ENCODE measurements at regions not wholly inside any gene's neighbourhood (a gene's known extent, or its start where the extent isn't known, plus 50 kb on each side); places are given as distances from the start of the nearest gene placed in this dataset.
A peak's percentile ranks its signal among the peaks of the same experiment; 100 is the strongest.

- H2BK15ac ChIP-seq (ENCODE audit: low read depth, poor library complexity, severe bottlenecking): no peak overlapping the region
- 65% methylated on average over 1 of the region's 1 CpG for WGBS
- H3K9ac ChIP-seq (ENCODE audit: low read length): no peak overlapping the region
- H3K36me3 ChIP-seq (ENCODE audit: control insufficient read depth in 1 of 2, insufficient read depth in 2 of 2, low read depth in 1 of 2, low read length in 2 of 2): no peaks in the 10 kb centered on the region
- H2AK5ac ChIP-seq (ENCODE audit: low read length, severe bottlenecking): no peak overlapping the region
- no peak overlapping the region for H3K27ac ChIP-seq (ENCODE audit: low read length, poor library complexity, severe bottlenecking)
- H3K79me1 ChIP-seq (replicated peaks; ENCODE audit: low read length, poor library complexity, severe bottlenecking): no peaks in the 10 kb centered on the region
- DNase-seq: no peak
- H4K8ac ChIP-seq (ENCODE audit: low read length): no peak overlapping the region
- peak overlapping the region in 1 of 2 experiments; percentile 21 for H3K4ac ChIP-seq (ENCODE audit: low read depth in 1 of 2, low read length in 2 of 2)
- no peak overlapping the region for H4K91ac ChIP-seq (ENCODE audit: low read length)
- H3K18ac ChIP-seq (ENCODE audit: low read depth in 1 of 2, low read length in 2 of 2): no peak overlapping the region
- H3K4me1 ChIP-seq (ENCODE audit: control insufficient read depth, insufficient read depth, low read depth, low read length): peaks cover 10% of the 10 kb centered on the region
- H3K9me3 ChIP-seq (ENCODE audit: control insufficient read depth, low read length): peaks cover 4% of the 10 kb centered on the region
- H2BK120ac ChIP-seq (ENCODE audit: low read depth, low read length): no peak overlapping the region
- H3K4me2 ChIP-seq (ENCODE audit: low read length, poor library complexity, severe bottlenecking): no peak overlapping the region
- peaks cover 4 to 13% of the 10 kb centered on the region in 2 experiments for H3K27me3 ChIP-seq (ENCODE audit: control insufficient read depth in 1 of 2, insufficient read depth in 1 of 2, low read length in 2 of 2)
- no peak overlapping the region for H2AFZ ChIP-seq (ENCODE audit: low read depth, low read length)
- H3K4me3 ChIP-seq (ENCODE audit: insufficient read depth in 1 of 2, low read depth in 1 of 2, low read length in 2 of 2): no peak overlapping the region
- H3K14ac ChIP-seq (ENCODE audit: low read length in 2 of 2): no peak overlapping the region
- H2BK12ac ChIP-seq (ENCODE audit: low read length in 2 of 2): no peak overlapping the region
- no peak overlapping the region for H3K23ac ChIP-seq (ENCODE audit: low read length in 2 of 2)
- no peak overlapping the region for H2BK5ac ChIP-seq (ENCODE audit: low read depth, low read length, poor library complexity, severe bottlenecking)
Measured at GRCh38 chr20:1828786-1829131, 66.4 kb upstream of the SIRPA start.

GRCh38 chr20:1827974-1828785 is 67.0 kb upstream of the SIRPA start:
- no peaks in the 10 kb centered on the region for H3K79me1 ChIP-seq (replicated peaks; ENCODE audit: low read length, poor library complexity, severe bottlenecking)
- H2BK5ac ChIP-seq (ENCODE audit: low read depth, low read length, poor library complexity, severe bottlenecking): no peak overlapping the region
- H3K9ac ChIP-seq (ENCODE audit: low read length): no peak overlapping the region
- peaks cover 0 to 12% of the 10 kb centered on the region in 2 experiments for H3K27me3 ChIP-seq (ENCODE audit: control insufficient read depth in 1 of 2, insufficient read depth in 1 of 2, low read length in 2 of 2)
- no peak overlapping the region for H2AK5ac ChIP-seq (ENCODE audit: low read length, severe bottlenecking)
- no peak overlapping the region for H3K4me2 ChIP-seq (ENCODE audit: low read length, poor library complexity, severe bottlenecking)
- DNase-seq: no peak
- no peak overlapping the region for H4K91ac ChIP-seq (ENCODE audit: low read length)
- H2AFZ ChIP-seq (ENCODE audit: low read depth, low read length): no peak overlapping the region
- H3K4ac ChIP-seq (ENCODE audit: low read depth in 1 of 2, low read length in 2 of 2): peak overlapping the region in 1 of 2 experiments; percentile 24
- H3K9me3 ChIP-seq (ENCODE audit: control insufficient read depth, low read length): peaks cover 9% of the 10 kb centered on the region
- H2BK120ac ChIP-seq (ENCODE audit: low read depth, low read length): no peak overlapping the region
- H3K27ac ChIP-seq (ENCODE audit: low read length, poor library complexity, severe bottlenecking): no peak overlapping the region
- no peak overlapping the region for H3K18ac ChIP-seq (ENCODE audit: low read depth in 1 of 2, low read length in 2 of 2)
- no peak overlapping the region for H3K4me3 ChIP-seq (ENCODE audit: insufficient read depth in 1 of 2, low read depth in 1 of 2, low read length in 2 of 2)
- no peak overlapping the region for H3K23ac ChIP-seq (ENCODE audit: low read length in 2 of 2)
- no peak overlapping the region for H3K14ac ChIP-seq (ENCODE audit: low read length in 2 of 2)
- H2BK12ac ChIP-seq (ENCODE audit: low read length in 2 of 2): no peak overlapping the region
- peaks cover 10% of the 10 kb centered on the region for H3K4me1 ChIP-seq (ENCODE audit: control insufficient read depth, insufficient read depth, low read depth, low read length)
- no peak overlapping the region for H4K8ac ChIP-seq (ENCODE audit: low read length)
- no peaks in the 10 kb centered on the region for H3K36me3 ChIP-seq (ENCODE audit: control insufficient read depth in 1 of 2, insufficient read depth in 2 of 2, low read depth in 1 of 2, low read length in 2 of 2)
- WGBS: 81% methylated on average over 12 of the region's 13 CpGs
- H2BK15ac ChIP-seq (ENCODE audit: low read depth, poor library complexity, severe bottlenecking): no peak overlapping the region

- H4K91ac ChIP-seq (ENCODE audit: low read length): no peak overlapping the region
- DNase-seq: no peak
- no peak overlapping the region for H2AFZ ChIP-seq (ENCODE audit: low read depth, low read length)
- H2BK120ac ChIP-seq (ENCODE audit: low read depth, low read length): no peak overlapping the region
- no peaks in the 10 kb centered on the region for H3K79me1 ChIP-seq (replicated peaks; ENCODE audit: low read length, poor library complexity, severe bottlenecking)
- H3K23ac ChIP-seq (ENCODE audit: low read length in 2 of 2): no peak overlapping the region
- H3K9ac ChIP-seq (ENCODE audit: low read length): no peak overlapping the region
- no peak overlapping the region for H2BK12ac ChIP-seq (ENCODE audit: low read length in 2 of 2)
- H3K9me3 ChIP-seq (ENCODE audit: control insufficient read depth, low read length): peaks cover 15% of the 10 kb centered on the region
- H4K8ac ChIP-seq (ENCODE audit: low read length): no peak overlapping the region
- no peak overlapping the region for H2BK5ac ChIP-seq (ENCODE audit: low read depth, low read length, poor library complexity, severe bottlenecking)
- no peak overlapping the region for H3K4ac ChIP-seq (ENCODE audit: low read depth in 1 of 2, low read length in 2 of 2)
- peaks cover 8% of the 10 kb centered on the region for H3K4me1 ChIP-seq (ENCODE audit: control insufficient read depth, insufficient read depth, low read depth, low read length)
- no peaks in the 10 kb centered on the region for H3K36me3 ChIP-seq (ENCODE audit: control insufficient read depth in 1 of 2, insufficient read depth in 2 of 2, low read depth in 1 of 2, low read length in 2 of 2)
- H2BK15ac ChIP-seq (ENCODE audit: low read depth, poor library complexity, severe bottlenecking): no peak overlapping the region
- H3K4me3 ChIP-seq (ENCODE audit: insufficient read depth in 1 of 2, low read depth in 1 of 2, low read length in 2 of 2): no peak overlapping the region
- no peak overlapping the region for H3K27ac ChIP-seq (ENCODE audit: low read length, poor library complexity, severe bottlenecking)
- H2AK5ac ChIP-seq (ENCODE audit: low read length, severe bottlenecking): no peak overlapping the region
- WGBS: 95% methylated on average over 5 of the region's 5 CpGs
- H3K18ac ChIP-seq (ENCODE audit: low read depth in 1 of 2, low read length in 2 of 2): no peak overlapping the region
- no peak overlapping the region for H3K4me2 ChIP-seq (ENCODE audit: low read length, poor library complexity, severe bottlenecking)
- H3K27me3 ChIP-seq (ENCODE audit: control insufficient read depth in 1 of 2, insufficient read depth in 1 of 2, low read length in 2 of 2): peaks cover 0 to 8% of the 10 kb centered on the region in 2 experiments
- H3K14ac ChIP-seq (ENCODE audit: low read length in 2 of 2): no peak overlapping the region
Measured at GRCh38 chr20:1827510-1827973, 67.7 kb upstream of the SIRPA start.

- WGBS: 97% methylated on average over 4 of the region's 4 CpGs
- H2AFZ ChIP-seq (ENCODE audit: low read depth, low read length): no peak overlapping the region
Measured at GRCh38 chr20:1825938-1826445, 69.2 kb upstream of the SIRPA start.

More at GRCh38 chr20:1825938-1826445, 69.2 kb upstream of the SIRPA start:
- Histone ChIP-seq H4K8ac (ENCODE audit: low read length) (no peak overlapping the region), H3K27ac (ENCODE audit: low read length, poor library complexity, severe bottlenecking) (no peak overlapping the region), H2AK5ac (ENCODE audit: low read length, severe bottlenecking) (no peak overlapping the region), H2BK15ac (ENCODE audit: low read depth, poor library complexity, severe bottlenecking) (no peak overlapping the region), H3K14ac (ENCODE audit: low read length in 2 of 2) (no peak overlapping the region), H2BK12ac (ENCODE audit: low read length in 2 of 2) (peak overlapping the region; percentile 75 to 95), H3K9ac (ENCODE audit: low read length) (no peak overlapping the region), H3K9me3 (ENCODE audit: control insufficient read depth, low read length) (peaks cover 31% of the 10 kb centered on the region), H3K36me3 (ENCODE audit: control insufficient read depth in 1 of 2, insufficient read depth in 2 of 2, low read depth in 1 of 2, low read length in 2 of 2) (no peaks in the 10 kb centered on the region), H3K4ac (ENCODE audit: low read depth in 1 of 2, low read length in 2 of 2) (no peak overlapping the region), H2BK120ac (ENCODE audit: low read depth, low read length) (no peak overlapping the region), H3K79me1 (replicated peaks; ENCODE audit: low read length, poor library complexity, severe bottlenecking) (no peaks in the 10 kb centered on the region), H3K4me1 (ENCODE audit: control insufficient read depth, insufficient read depth, low read depth, low read length) (peaks cover 8% of the 10 kb centered on the region), H4K91ac (ENCODE audit: low read length) (no peak overlapping the region), H3K27me3 (ENCODE audit: control insufficient read depth in 1 of 2, insufficient read depth in 1 of 2, low read length in 2 of 2) (no peaks in the 10 kb centered on the region), H3K23ac (ENCODE audit: low read length in 2 of 2) (no peak overlapping the region), H3K18ac (ENCODE audit: low read depth in 1 of 2, low read length in 2 of 2) (peak overlapping the region; percentile 48 to 49), H3K4me2 (ENCODE audit: low read length, poor library complexity, severe bottlenecking) (no peak overlapping the region), H2BK5ac (ENCODE audit: low read depth, low read length, poor library complexity, severe bottlenecking) (no peak overlapping the region), H3K4me3 (ENCODE audit: insufficient read depth in 1 of 2, low read depth in 1 of 2, low read length in 2 of 2) (no peak overlapping the region)
- DNase-seq: no peak

Data from mesenchymal stem cell (in vitro differentiated cells and primary cell).